NCI-H524 (cell line): ENCODE measurements at regions not wholly inside any gene's neighbourhood (a gene's known extent, or its start where the extent isn't known, plus 50 kb on each side); places are given as distances from the start of the nearest gene placed in this dataset.

Source experiments
- DNase-seq, 2 experiments: peaks; one replicate each; lab custom pipeline; 2025; lab: John Stamatoyannopoulos, UW

DNA sequence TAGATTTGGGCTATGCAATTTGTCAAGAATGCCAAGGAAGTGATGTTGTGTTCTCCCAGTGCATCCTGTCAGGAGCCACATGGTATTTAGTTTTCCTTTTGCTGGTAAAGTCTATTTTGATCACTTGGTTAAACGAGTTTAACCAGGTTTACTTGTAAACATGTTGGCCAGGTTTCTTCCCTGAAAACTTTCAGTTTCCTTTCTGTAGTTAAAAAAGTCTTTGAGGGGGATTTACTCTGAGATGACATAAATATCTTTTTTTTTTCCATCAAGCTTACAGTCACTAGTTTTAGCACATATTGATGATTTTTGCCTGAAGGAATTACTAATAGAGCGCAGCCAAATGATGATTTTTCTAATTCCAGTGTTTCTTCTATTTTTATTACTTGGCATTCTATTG is 320.5 kb downstream of the PHF14 start:
- no peak for DNase-seq

GRCh38 chr7:11294965-11295364 is 321.3 kb downstream of the PHF14 start:
- DNase-seq: no peak

- no peak for DNase-seq
Measured at GRCh38 chr7:11297126-11297625, 323.5 kb downstream of the PHF14 start.

DNA sequence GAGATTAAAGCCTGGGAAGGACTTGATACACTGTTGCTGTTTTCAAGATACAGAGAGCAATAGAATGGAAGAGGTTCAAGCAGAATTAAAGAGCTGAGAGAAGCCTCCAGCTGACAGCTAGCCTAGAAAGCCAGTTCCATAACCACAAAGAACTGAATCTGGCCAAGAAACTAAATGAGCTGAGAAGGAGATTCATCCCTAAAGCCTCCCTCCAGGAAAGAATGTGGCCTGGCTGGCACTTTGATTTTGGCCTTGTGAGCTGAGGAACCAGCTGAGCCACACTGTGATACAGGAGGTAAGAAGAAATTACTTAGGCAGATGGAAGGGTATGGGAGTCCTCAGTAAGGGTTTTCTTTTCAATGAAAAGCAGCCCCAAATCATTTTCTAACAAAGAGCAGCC is 324.1 kb downstream of the PHF14 start:
- DNase-seq: no peak

- peak in 1 of 2 experiments; percentile 63 for DNase-seq
Measured at GRCh38 chr7:11298220-11298619, 324.5 kb downstream of the PHF14 start.

GRCh38 chr7:11300241-11300640 is 326.6 kb downstream of the PHF14 start:
- no peak for DNase-seq

- DNase-seq: no peak
Measured at GRCh38 chr7:11302121-11302520, 328.4 kb downstream of the PHF14 start.

GRCh38 chr7:11313801-11314200 is 340.1 kb downstream of the PHF14 start:
- no peak for DNase-seq

- DNase-seq: peak in 1 of 2 experiments; percentile 35
Measured at GRCh38 chr7:11315666-11316258, 342.1 kb downstream of the PHF14 start.

GRCh38 chr7:11317766-11318165 is 344.1 kb downstream of the PHF14 start:
- DNase-seq: no peak

DNA sequence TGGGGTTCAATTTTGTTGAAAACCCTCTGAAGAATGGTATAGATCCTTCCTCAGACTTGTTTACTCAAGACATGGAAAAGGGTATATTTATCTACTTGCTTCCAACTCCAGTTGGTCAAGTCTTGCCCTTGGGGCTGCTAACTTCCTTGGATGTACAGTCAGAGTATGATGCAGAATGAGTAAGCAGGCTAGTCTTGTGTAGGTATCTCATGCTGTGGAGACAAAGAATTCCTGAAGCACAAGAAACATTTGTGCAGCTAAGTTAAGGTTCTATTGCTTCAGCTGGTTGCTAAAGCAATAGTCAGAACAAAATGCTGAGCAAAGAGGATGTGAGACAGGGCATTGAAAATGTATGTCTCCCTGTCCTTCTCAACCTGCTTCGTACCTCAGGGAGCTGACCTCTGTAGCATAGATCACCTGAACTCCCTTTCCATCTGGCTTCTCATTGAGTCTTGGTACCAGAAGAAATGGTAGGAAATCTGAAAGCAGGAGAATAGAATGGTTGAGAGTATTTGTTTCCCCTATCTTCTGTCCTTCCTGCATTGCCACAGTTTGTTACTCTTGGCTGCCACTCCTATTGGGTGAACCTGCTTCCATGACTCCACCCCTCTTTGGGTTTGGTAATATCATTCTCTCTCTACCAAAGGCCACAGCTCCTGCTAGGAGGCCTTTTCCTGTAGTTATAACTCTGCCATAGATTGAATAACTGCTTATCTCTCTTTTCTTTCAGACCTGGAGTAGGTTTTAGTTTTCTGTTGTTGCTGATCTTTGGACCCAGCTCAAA is 346.0 kb downstream of the PHF14 start:
- DNase-seq: no peak
